ENCODE measurements at regions not wholly inside any gene's neighbourhood (a gene's known extent, or its start where the extent isn't known, plus 50 kb on each side); places are given as distances from the start of the nearest gene placed in this dataset.

DNA sequence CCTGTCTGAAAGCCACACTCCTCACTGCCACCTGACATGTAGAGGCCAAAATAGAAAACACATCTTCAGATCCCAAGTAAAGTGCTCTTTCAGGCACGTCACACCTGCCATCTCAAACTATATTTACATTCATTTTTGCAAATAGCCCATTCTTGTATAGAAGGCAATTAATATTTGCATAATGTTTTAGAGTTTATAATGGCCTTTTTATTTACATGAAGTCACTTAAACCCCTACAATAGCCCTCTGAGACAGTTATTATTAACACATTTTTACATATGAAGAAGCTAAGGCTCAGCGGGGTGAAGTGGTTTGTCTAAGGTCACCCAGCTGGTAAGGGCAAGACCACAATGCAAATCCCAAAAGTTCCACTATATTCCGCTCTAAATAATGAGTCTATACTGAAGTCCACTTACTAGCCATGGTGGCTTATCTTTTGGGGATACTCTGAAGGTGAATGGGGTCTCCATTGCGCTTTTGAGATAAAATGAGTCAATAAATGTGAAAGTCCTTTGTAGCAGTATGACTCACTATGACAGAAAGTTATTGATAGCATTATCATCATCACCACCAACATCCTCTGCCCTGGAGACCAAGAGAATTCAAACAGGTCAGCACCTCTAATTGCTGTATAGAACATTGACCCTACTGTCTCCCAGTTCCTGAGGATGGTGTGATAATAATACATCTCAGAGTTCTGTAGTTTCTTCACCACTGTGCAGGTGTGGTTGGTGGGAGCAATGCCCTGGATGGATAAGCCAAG, 155.9 kb upstream of the BCL6 start:
- no peak for DNase-seq (ENCODE audit: low read depth)

DNA sequence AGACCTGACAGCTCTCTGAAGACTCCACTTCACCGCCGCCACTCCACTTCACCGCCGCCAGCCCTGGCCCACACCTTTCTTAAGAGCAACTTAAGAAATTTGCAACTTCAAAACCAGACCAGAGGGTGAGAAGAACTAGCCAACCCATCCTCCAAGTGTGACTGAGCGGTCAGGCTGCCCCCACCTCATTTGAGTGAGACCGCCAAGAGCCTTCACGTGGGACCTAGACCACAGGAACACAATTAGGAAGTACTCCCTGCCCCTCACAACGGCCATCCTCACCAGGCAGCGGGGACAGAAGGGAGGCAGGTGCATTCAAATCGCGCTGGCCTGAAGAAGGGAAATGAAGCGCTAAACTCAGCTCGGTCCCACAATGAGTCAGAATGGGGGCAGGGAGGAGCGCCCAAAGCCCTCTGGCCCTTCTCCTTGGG, 156.8 kb upstream of the BCL6 start:
- DNase-seq (ENCODE audit: low read depth), result no peak

DNA sequence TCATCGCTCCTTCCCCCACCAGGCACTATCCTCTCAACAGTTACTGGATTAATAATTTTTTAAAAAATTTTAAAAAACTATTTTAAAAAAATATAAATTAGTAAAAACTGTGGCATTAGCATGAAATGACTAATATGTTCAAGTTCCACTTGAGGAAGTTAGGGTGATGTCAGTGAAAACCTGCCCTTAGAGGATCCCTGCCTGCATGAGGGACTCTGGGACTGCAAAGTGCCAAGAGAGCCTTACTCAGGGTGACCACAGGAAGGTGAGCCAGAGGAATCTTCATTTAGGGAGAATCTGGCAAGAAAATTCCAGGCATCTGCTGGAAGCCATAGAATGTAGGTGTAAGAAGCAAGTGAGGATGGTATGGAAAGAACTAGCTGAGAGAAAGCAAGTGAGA, 157.7 kb upstream of the BCL6 start:
- no peak for DNase-seq (ENCODE audit: low read depth)

DNA sequence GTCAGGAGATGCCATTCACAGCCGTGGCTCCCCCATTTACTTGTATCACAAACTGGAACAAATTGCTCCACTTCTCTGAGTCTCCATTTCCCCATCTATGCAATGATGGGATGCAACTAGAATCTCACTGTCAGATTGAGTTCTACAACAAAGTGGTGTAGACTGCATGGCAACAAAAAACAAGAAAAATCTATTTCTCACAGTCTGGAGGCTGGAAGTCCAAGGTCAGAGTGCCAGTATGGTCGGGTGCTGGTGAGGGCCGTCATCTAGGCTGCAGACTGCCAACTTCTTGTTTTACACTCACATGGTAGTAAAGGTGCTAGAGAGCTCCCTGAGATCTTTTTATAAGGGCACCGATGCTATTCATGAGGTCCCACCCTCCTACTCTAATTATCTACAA, 158.4 kb upstream of the BCL6 start:
- no peak for DNase-seq (ENCODE audit: low read depth)

DNA sequence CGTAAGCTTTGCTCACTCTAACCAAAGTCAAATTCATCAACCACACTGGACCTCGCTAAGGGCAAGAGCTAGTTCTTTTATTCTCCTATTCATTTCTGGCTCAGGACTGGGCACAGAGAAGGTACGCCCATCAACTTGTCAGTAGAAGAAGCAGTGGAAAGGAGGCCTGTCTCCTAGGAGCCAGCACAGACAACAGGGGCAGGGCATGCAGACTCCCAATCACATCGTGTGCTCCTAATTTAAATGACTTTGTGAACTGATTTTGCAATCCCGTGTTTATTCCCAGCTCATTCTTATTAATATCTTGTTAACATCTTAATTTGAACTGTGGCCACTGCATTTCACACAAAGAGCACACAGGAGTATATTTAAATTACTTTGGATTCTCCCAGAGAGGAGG, 161.1 kb upstream of the BCL6 start:
- DNase-seq (ENCODE audit: low read depth), result no peak

DNA sequence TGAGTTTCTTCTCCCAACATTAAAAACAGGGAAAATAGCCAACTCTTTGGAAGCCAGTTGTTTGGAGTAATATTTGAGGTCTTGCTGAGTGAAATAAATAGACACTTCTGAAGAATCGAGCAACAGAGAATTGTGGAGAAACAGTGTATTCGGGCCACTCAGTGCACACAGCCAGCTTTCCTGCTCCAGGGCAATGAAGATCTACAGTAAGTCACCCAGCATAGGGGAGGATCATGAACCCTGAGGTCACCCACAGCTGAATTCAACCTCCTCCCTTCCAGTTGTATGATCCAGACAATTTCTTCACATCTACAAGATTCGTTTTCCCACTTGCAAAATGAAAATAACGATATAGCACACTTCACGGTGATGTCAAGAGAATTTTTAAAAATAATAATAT, 161.7 kb upstream of the BCL6 start:
- no peak for DNase-seq (ENCODE audit: low read depth)

DNA sequence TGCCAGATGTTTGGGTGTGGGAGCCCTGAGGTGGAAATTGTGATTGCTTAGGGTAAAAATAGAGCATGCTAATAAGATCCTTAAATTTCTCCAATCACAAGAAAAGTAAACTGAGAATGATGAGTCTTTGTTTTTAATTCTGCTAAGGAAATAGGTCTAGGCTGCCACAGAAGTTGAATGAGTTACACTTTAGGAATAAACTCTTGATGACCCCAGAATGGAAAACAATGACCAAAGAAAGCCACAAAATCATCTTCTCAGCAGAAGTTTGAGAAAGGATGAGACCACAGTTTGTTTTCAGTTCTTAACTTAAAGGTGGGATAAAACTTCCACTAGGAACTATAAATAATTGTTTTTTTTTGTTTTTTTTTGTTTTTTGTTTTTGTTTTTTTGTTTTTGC, 164.6 kb upstream of the BCL6 start:
- DNase-seq (ENCODE audit: low read depth), result no peak

DNA sequence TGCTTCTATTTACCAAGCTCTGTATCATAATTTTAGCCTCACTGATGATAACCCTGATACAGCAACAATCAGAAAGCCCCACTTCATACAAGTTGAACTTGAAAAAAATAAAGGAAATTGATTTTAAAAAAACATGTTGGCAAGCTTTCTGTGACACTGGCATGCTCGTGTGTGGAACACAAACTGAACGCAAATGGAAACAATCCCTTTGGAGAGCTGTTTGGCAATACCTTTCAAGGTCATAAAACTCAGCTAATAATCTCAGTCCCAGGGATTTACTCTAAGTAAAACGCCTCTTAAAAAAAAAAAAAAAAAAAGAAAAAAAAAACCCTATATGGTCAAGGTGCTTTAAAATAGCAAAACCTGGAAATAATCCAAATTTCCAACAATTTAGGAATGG, 166.7 kb upstream of the BCL6 start:
- DNase-seq (ENCODE audit: low read depth), result no peak

DNA sequence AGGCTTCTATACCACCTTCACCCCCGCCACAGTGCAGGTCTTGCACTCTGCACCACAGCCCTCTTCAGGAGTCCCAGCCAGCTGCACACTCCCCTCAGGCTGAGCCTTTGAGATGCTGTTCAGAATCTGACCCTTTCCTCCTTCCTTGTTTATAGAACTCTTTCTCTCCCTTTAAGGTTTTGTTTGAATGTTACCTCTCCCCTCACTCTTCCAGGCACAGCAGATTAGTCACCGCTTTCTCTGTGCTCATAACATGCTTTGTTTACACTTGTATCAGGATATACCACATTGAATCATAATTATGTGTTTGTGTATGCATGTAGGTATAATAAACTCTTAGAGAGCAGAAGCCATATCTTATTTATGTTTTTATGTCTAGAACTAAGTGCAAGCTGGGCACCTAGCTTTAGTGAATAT, 168.4 kb upstream of the BCL6 start:
- DNase-seq (ENCODE audit: low read depth), result peak; percentile 9

DNA sequence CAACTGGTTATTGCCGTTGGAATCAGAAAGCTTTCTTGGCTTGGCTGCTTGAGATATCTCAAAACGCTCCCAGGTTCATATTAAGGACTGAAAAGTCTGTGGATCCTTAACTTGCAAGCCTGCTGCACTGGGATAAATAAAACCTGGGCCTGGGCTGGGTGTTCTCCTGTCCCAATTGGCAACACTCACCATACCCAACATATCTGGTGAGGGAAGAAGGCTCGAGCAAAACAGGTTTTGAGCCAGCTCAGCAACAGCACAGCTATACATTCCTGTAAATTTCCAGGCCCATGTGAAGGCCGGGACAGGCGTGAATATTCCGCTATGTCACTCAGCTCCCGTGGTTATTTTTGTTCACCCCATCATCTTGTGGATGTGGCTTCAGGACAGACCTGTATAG, 169.0 kb upstream of the BCL6 start:
- DNase-seq (ENCODE audit: low read depth), result no peak

DNA sequence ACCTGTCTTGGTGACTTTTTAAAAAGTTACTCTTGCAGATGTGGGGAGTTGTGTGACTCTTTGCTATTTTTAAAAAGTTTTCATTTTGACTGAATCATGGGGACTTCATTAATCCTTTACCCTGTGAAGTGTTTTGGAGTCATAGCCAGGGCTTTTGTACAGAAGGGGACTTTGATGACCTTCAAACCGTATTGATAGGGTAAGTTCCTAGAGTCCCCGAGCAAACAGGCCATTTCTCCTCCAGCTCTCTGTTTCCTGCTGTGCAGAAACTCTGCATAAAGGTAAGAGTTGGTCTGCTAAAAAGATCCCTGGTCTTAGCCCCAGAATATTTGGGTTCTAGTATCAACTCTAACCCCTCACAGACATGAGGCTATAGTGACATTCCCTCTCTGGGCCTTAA, 170.8 kb upstream of the BCL6 start:
- DNase-seq (ENCODE audit: low read depth), result no peak

DNA sequence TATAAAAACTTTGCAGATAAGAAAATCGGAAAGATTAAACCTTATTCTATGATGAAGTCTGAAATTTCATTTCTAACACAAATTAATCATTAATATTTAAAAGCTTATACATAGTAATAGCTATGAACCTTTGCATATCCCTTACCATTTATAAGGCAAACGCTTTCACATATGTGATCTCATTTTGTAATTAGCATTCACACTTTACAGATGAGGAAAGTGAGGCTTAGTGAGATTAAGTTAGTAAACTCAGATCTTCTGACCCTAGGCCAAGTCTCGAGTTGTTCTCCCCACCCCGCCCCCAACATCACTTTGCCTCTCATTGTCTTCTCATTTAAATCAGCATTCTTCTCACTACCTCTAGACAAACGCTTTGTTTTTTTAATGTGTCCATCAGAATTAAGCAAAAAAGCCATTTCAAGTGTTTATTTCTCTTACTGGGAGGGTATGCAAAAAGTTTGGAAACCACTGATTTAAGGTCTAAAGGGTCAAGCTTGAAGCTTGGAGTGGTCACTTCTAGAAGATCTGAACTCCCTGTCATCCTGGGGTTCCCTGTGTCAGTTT, 172.9 kb upstream of the BCL6 start:
- DNase-seq (ENCODE audit: low read depth), result no peak

DNA sequence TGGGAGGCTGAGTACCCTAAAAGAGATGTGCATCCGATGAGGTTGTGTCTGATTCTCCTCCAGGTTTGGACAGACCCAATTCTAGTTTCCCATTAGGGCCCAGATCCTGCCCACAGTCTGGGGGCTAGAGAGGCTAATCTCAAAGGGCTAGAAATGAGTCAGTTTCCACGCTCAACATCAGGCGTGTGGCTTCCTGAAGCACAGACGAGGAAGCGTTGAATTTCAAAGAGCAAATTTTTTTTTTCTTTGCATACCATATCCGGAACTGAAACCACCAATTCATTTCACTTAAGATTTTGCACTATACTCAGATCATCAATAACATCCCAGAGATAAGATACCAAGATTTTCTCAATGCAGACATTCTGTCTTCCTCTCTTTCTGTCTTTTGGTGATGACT, 173.8 kb upstream of the BCL6 start:
- no peak for DNase-seq (ENCODE audit: low read depth)

DNA sequence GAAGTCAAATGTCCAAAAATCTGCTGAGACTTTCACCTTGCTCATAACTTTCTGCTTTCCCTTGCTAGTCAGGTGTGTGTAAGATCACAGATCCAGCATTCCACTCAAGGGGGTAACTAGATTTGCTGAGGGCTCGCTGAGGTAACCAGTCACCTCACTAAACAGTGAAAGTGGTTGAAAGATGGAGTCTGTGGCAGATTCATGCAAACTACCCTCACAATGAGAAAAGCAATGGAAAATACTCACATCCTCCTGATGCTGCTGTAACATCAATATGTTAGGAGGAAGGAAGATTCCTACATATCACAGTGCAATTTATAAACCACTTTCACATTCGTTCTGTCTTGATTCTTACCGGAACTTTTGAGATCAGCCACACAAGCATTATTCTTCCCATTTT, 174.3 kb upstream of the BCL6 start:
- DNase-seq (ENCODE audit: low read depth), result no peak

DNA sequence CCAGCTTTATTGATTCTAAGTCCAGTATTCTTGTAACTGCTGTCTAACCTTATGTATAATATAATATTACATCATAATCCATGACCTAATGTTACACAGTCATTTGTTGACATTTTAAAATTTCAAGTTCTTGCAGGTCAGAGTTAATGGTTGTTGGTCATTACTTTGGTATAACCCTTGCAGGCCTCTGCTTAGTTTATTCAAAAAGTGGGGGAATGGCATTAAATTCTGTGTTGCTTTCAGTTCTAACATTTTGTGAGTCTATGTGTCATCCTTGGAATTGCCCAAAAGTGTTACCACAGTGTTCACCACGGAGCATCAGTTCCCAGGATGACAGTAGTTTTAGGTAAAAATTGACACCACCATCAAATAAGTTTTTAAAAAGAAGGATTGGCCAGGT, 174.8 kb upstream of the BCL6 start:
- no peak for DNase-seq (ENCODE audit: low read depth)

DNA sequence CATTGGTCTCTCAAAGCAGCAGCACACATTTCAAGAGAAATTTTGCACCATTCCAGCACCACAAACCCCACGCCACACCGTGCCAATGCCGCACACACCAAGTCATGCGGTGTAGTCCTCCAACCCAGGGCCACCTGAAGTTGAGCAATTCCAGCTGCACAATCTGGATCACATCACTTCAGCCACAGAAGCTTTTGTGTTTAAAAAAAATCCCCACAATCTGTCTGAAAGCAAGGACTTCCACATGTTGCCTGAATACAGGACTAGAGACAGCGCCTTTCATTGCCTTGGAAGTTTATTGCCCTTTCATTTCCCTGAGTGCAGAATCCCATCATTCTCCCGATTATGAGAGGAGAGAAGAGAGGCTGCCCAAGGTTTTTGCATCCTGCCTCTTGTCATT, 175.6 kb upstream of the BCL6 start:
- peak; percentile 50 for DNase-seq (ENCODE audit: low read depth)

DNA sequence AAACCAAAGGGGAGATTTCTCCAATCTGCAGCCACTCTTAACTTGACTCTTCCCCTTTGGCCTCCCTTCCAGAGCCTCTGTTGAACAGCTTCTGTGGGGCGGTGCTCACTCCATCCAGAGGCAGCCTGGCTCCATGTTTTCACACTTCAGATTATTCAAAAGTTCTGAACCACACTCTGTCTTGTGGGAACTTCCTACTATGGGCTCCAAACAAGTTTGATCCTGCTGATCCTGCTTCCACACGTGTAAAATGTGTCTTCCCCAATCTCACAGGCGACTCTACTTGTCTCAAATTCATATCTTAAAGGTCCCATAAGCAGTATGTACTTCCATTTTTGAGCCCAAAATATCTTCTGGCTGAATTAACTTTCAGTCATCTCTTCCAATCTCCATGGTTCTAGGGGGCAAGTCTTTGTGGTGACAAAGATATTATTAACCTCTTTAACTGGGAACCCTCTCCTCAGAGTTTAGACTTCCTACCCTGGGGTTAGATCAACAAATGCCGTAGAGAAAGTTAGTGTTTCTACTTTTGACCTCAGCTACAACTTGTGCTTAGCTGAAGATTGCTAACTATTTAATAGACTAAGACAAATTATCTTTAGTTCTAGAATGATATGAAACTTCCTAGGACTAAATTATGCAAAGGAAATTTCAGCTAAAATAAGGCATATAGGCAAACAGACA, 176.3 kb upstream of the BCL6 start:
- DNase-seq (ENCODE audit: low read depth), result no peak

DNA sequence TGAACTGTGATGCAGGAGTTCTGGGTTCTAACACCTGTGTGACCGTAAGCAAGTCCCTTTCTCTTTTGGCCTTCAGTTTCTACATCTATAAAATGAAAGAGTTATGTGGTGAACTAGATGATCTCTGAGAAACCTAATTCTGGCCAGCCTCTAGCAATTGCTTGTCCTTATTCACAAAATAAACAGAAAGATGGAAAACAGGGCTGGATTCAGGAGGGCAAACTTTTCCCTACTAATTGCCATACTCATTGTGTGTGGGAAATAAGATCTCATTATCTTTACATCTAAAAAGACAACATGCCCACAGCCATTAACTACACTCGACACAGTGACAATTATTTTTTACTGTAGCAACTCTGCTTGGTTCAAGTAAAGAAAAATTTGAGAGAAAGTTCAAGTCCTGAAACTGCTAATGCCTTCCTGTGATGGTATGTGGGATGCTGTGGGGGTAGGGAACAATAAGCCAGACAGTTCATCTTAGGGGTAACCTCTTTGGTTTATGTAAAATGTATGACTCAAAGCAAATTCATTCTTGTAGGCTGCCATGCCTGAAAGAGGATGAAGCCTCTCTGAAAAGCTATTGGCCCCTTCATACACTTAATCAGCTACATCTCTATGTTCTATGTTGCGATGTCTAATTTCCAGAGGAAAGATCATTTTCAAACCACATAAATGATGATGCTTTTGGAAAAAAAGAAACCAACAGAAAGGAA, 177.6 kb upstream of the BCL6 start:
- no peak for DNase-seq (ENCODE audit: low read depth)

DNA sequence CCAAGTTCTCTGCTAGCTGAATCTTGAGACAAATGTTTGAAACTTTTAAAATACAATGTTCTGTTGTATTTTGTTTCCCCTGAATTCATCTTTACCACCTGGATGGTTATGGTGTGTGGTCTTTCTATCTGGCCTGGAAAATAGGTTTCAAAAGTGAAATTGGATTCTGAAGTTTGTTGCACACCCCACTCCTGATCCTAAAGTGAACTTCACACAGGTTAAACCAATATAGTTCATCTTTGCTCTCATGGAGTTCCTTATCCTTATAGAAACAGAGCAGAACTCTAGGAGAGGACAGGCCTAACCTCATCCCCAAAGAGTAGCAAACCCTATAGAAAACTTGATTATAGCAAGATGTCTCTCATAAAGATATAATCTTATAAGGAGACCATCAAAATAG, 179.4 kb upstream of the BCL6 start:
- no peak for DNase-seq (ENCODE audit: low read depth)

DNA sequence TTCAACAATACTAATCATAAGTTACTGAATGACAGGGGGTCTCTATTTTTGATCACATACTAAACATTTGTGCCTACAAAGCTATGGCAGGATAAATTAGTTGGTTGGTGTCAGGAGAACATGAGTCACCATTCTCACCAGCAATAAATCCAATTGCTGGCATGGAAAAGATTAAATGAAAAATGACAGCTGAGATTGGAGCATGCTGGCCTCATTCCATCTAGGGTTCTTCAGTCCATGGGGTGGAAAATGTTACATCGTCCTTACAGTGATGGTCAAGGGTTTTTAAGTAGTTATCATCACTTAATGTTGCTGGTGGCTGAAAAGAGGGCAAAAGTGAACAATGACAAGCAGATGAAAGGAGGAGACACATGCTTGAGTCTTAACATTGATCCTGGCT, 180.1 kb upstream of the BCL6 start:
- no peak for DNase-seq (ENCODE audit: low read depth)

DNA sequence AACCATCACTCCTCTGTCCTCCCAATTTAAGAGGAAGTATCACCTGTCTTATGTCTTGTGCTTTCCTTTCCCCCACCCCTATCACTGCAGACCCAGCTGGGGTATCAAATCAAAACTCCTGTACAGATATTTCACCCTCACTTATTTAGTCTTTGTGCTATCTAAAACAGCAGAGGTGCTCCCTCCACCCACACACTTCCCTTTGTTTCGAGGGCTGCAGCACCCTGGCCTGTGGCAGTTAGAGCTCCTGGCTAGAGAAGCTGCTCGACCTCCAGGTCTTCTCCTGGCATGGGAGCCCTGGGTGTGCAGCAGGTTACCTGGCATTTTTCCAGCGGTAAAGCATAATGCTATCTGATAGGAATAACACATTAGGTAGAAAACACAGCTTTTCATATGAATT, 181.4 kb upstream of the BCL6 start:
- no peak for DNase-seq (ENCODE audit: low read depth)

DNA sequence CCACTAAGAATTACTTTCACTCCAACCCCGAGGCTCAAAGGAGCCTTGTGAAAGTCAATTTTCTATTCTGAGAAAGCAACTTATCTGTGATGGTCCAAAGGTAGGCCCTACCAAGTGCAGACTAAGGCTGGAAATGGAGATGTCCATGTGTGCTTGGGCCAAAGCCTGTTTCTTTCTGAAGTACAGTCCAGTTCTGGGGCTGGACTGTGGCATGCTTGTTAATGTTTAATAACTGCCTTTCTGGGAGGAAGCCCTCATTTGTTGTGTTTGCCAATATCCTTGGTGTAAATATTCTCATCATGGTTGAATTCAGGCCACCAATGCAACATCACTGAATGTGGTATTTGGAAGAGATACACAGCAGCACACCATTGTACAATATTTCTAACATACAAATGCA, 182.3 kb upstream of the BCL6 start:
- no peak for DNase-seq (ENCODE audit: low read depth)

Measured in fibroblast of gingiva (primary cell).